Brain microvascular endothelial cell (primary cell): ENCODE measurements at regions not wholly inside any gene's neighbourhood (a gene's known extent, or its start where the extent isn't known, plus 50 kb on each side); places are given as distances from the start of the nearest gene placed in this dataset.

Experiments
- DNase-seq: peaks from one replicate; pipeline ENCODE4 v3.0.0-alpha.2; 2020
- H3K27ac ChIP-seq: fragments of 250-450 bp; sonication (Bioruptor Pico); 2 replicates; pipeline ENCODE4 v1.5.1; 2020; ENCODE audit warnings: mild to moderate bottlenecking, moderate library complexity
- H3K27me3 ChIP-seq: fragments of 250-450 bp; sonication (Bioruptor Pico); replicated peaks from 2 replicates; pipeline ENCODE4 v1.5.1; 2020; ENCODE audit warnings: mild to moderate bottlenecking
- H3K36me3 ChIP-seq: fragments of 250-450 bp; sonication (Bioruptor Pico); replicated peaks from 2 replicates; pipeline ENCODE4 v1.5.1; 2020; ENCODE audit warnings: mild to moderate bottlenecking
- H3K4me3 ChIP-seq: 2 replicates; pipeline ENCODE4 v1.5.1; 2011; ENCODE audit warnings: low read depth, mild to moderate bottlenecking, control low read depth, low read length, moderate library complexity
- CTCF ChIP-seq: IDR thresholded peaks from 2 replicates; pipeline ENCODE4 v1.5.1; 2011; ENCODE audit warnings: low read depth, mild to moderate bottlenecking, moderate library complexity, low read length, control low read depth, inconsistent platforms; ENCODE audit errors: missing control alignments
- in situ Hi-C: cut with HindIII; loops from 2 replicates; pipeline ENCODE4 v1.10.0; 2017; ENCODE audit warnings: low sequenced_read_pairs, low pct_ligation_motif_present

- Histone ChIP-seq H3K27me3 (no peaks in the 10 kb centered on the region), H3K36me3 (no peaks in the 10 kb centered on the region), H3K4me3 (no peak overlapping the region), H3K27ac (no peak overlapping the region)
- in situ Hi-C loops = no loop called here
- no peak for TF ChIP-seq CTCF
- no peak for DNase-seq
These were observed 190.5 kb upstream of the PLEKHA5 start for GRCh38 chr12:18939051-18939450.

GRCh38 chr12:18942669-18943068 is 186.9 kb upstream of the PLEKHA5 start:
- no peak for DNase-seq
- in situ Hi-C loops = no loop called here
- Histone ChIP-seq H3K36me3 (no peaks in the 10 kb centered on the region), H3K27me3 (no peaks in the 10 kb centered on the region), H3K27ac (no peak overlapping the region), H3K4me3 (no peak overlapping the region)
- TF ChIP-seq CTCF = no peak

GRCh38 chr12:18943200-18943599 is 186.3 kb upstream of the PLEKHA5 start:
- no peak overlapping the region for H3K4me3 ChIP-seq
- in situ Hi-C loops = no loop called here
- DNase-seq = no peak
- no peaks in the 10 kb centered on the region for H3K36me3 ChIP-seq
- no peak overlapping the region for H3K27ac ChIP-seq
- TF ChIP-seq CTCF = no peak
- H3K27me3 ChIP-seq = no peaks in the 10 kb centered on the region

- in situ Hi-C loops = no loop called here
- no peak for DNase-seq
- Histone ChIP-seq H3K27ac (no peak overlapping the region), H3K4me3 (no peak overlapping the region), H3K27me3 (no peaks in the 10 kb centered on the region), H3K36me3 (no peaks in the 10 kb centered on the region)
- TF ChIP-seq CTCF = no peak
These were observed 183.4 kb upstream of the PLEKHA5 start for GRCh38 chr12:18946106-18946505.

GRCh38 chr12:18951218-18951617 is 178.3 kb upstream of the PLEKHA5 start:
- Histone ChIP-seq H3K27ac (no peak overlapping the region), H3K27me3 (no peaks in the 10 kb centered on the region), H3K36me3 (no peaks in the 10 kb centered on the region), H3K4me3 (no peak overlapping the region)
- in situ Hi-C loops = no loop called here
- no peak for TF ChIP-seq CTCF
- DNase-seq = no peak

GRCh38 chr12:18953505-18953904 is 176.0 kb upstream of the PLEKHA5 start:
- no peaks in the 10 kb centered on the region for H3K27me3 ChIP-seq

More at GRCh38 chr12:18953505-18953904, 176.0 kb upstream of the PLEKHA5 start:
- Histone ChIP-seq H3K4me3 (no peak overlapping the region), H3K36me3 (no peaks in the 10 kb centered on the region), H3K27ac (no peak overlapping the region)
- no peak for TF ChIP-seq CTCF
- in situ Hi-C loops = no loop called here
- DNase-seq = no peak
